ENCODE measurements at regions not wholly inside any gene's neighbourhood (a gene's known extent, or its start where the extent isn't known, plus 50 kb on each side); places are given as distances from the start of the nearest gene placed in this dataset.

DNA sequence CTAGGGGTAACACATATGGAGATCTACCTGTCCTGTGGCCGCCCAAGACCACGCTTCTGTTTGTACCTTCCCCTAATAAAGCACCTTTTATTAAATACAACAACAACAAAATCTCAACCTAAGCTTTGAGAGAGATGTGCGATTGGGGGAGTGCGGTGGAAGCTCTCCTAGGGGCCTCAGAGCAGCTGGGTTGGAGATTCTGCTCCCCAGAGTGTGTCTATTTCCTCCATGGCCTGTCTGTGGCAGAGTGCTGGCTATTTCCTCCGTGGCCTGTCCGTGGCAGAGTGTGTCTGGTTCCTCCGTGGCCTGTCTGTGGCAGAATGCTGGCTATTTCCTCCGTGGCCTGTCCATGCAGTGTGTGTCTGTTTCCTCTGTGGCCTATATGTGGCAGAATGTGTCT lies 139.3 kb upstream of the IPO9 start:
- TF ChIP-seq, protein P1, sequence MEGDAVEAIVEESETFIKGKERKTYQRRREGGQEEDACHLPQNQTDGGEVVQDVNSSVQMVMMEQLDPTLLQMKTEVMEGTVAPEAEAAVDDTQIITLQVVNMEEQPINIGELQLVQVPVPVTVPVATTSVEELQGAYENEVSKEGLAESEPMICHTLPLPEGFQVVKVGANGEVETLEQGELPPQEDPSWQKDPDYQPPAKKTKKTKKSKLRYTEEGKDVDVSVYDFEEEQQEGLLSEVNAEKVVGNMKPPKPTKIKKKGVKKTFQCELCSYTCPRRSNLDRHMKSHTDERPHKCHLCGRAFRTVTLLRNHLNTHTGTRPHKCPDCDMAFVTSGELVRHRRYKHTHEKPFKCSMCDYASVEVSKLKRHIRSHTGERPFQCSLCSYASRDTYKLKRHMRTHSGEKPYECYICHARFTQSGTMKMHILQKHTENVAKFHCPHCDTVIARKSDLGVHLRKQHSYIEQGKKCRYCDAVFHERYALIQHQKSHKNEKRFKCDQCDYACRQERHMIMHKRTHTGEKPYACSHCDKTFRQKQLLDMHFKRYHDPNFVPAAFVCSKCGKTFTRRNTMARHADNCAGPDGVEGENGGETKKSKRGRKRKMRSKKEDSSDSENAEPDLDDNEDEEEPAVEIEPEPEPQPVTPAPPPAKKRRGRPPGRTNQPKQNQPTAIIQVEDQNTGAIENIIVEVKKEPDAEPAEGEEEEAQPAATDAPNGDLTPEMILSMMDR (IDR thresholded peaks at IDR 0.05): no peak
- TF ChIP-seq, protein P2, sequence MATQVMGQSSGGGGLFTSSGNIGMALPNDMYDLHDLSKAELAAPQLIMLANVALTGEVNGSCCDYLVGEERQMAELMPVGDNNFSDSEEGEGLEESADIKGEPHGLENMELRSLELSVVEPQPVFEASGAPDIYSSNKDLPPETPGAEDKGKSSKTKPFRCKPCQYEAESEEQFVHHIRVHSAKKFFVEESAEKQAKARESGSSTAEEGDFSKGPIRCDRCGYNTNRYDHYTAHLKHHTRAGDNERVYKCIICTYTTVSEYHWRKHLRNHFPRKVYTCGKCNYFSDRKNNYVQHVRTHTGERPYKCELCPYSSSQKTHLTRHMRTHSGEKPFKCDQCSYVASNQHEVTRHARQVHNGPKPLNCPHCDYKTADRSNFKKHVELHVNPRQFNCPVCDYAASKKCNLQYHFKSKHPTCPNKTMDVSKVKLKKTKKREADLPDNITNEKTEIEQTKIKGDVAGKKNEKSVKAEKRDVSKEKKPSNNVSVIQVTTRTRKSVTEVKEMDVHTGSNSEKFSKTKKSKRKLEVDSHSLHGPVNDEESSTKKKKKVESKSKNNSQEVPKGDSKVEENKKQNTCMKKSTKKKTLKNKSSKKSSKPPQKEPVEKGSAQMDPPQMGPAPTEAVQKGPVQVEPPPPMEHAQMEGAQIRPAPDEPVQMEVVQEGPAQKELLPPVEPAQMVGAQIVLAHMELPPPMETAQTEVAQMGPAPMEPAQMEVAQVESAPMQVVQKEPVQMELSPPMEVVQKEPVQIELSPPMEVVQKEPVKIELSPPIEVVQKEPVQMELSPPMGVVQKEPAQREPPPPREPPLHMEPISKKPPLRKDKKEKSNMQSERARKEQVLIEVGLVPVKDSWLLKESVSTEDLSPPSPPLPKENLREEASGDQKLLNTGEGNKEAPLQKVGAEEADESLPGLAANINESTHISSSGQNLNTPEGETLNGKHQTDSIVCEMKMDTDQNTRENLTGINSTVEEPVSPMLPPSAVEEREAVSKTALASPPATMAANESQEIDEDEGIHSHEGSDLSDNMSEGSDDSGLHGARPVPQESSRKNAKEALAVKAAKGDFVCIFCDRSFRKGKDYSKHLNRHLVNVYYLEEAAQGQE (IDR thresholded peaks at IDR 0.05; ENCODE audit: insufficient read depth in 1 of 2, low read depth in 2 of 2, low read length in 1 of 2): no peak
- no peak for TF ChIP-seq POLR2AphosphoS5 (IDR thresholded peaks at IDR 0.05; ENCODE audit: low read depth, low read length)
